Activated naive CD4-positive, alpha-beta T cell treated with anti-CD3 and anti-CD28 coated beads for 36 hours (primary cell): ENCODE measurements at regions not wholly inside any gene's neighbourhood (a gene's known extent, or its start where the extent isn't known, plus 50 kb on each side); places are given as distances from the start of the nearest gene placed in this dataset.

Experiments
- CTCF ChIA-PET: fragments of 350-600 bp; sonication (Branson Sonifier 250); formaldehyde crosslinking; loops from one replicate; lab custom pipeline; 2021; ENCODE audit warnings: antibody characterized with exemption; lab: Charles Lee
- DNase-seq: peaks from one replicate; pipeline ENCODE4 v3.0.0-alpha.2; 2020
- H3K27ac Mint-ChIP-seq: one replicate; pipeline ENCODE4 v1.8.0; 2021; ENCODE audit warnings: mild to moderate bottlenecking, mixed read lengths
- H3K27me3 Mint-ChIP-seq: one replicate; pipeline ENCODE4 v1.8.0; 2021; ENCODE audit warnings: low read depth, mixed read lengths
- H3K36me3 Mint-ChIP-seq: one replicate; pipeline ENCODE4 v1.8.0; 2021; ENCODE audit warnings: low read depth, mixed read lengths
- H3K4me1 Mint-ChIP-seq: one replicate; pipeline ENCODE4 v1.8.0; 2021; ENCODE audit warnings: low read depth, mixed read lengths
- H3K4me3 Mint-ChIP-seq: one replicate; pipeline ENCODE4 v1.8.0; 2021; ENCODE audit warnings: mild to moderate bottlenecking, moderate library complexity, mixed read lengths
- H3K9me3 Mint-ChIP-seq: one replicate; pipeline ENCODE4 v1.8.0; 2021; ENCODE audit warnings: mixed read lengths
- intact Hi-C: fragments of 100-400 bp; cut with micrococcal nuclease; formaldehyde crosslinking; loops from one replicate; pipeline ENCODE4 v1.15.1; 2023

GRCh38 chr2:223107825-223108224, 55.8 kb downstream of the KCNE4 start:
- Mint-ChIP-seq H3K27ac (no peak overlapping the region), H3K4me3 (no peak overlapping the region), H3K9me3 (no peaks in the 10 kb centered on the region), H3K36me3 (no peaks in the 10 kb centered on the region), H3K27me3 (peaks cover 2% of the 10 kb centered on the region), H3K4me1 (no peaks in the 10 kb centered on the region)
- CTCF ChIA-PET: no interaction called here
- DNase-seq: no peak
- intact Hi-C loops: loop anchor here (10.0 kb wide), 1 partner anchor 403 kb away; no protein-coding TSS in a partner anchor

DNA sequence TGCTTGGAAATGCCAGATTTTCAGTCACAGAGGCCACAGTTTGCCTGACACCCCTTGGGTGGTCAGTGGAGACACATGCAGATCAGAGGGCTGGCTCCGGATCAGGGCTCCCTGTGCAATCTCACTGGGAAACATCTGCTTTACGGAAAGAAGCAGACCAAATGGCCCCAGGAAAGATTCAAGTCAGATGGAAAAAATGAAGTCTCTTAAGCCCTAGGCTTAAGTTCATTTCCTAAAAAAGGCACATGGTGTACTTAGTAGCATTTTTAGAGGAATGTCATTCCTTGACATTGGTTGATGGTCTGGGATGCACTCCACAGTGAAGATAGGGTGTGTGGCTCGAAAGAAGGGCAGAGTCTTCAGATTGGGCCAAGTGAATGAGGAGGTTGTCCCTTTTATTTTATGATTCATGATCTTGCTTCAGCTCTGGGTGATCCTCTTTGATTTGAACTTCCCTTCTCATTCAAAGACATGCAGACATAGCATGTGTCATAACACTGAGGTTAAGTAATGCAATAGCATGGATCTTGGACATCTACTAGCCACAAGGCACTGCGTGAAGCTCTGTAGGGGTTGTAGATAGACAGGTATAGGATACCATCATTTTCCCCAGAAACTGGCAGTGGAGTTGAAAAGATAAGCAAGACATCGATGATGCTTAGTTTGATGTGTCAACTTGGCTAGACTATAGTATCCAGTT, 56.5 kb downstream of the KCNE4 start:
- Mint-ChIP-seq H3K36me3 (no peaks in the 10 kb centered on the region), H3K27me3 (peaks cover 4% of the 10 kb centered on the region)
- CTCF ChIA-PET: no interaction called here

DNA sequence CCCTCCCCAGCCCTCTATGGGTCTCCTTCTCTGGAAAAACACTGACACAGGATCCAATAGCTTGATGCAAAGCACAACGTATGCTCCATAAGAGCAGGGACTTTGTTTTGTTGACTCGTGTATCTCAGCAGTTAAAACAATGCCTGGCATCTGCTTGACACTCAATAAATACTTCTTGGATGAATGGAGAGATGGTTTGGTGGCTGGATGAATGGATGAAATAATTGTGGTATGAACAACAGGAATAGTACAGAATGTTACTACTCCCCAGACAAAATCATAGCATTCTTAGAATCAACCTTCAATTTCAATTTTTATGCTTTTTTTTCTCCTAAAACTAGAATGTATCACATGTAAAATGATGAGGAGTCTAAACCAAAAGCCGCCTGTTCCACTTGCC, 57.4 kb downstream of the KCNE4 start:
- no peak overlapping the region for H3K27ac Mint-ChIP-seq
- no peaks in the 10 kb centered on the region for H3K4me1 Mint-ChIP-seq
- no peaks in the 10 kb centered on the region for H3K9me3 Mint-ChIP-seq
- H3K4me3 Mint-ChIP-seq: no peak overlapping the region
- intact Hi-C loops: loop anchor here (10.0 kb wide), 1 partner anchor 405 kb away; no protein-coding TSS in a partner anchor
- DNase-seq: no peak
- CTCF ChIA-PET: no interaction called here
- H3K36me3 Mint-ChIP-seq: no peaks in the 10 kb centered on the region
- peaks cover 4% of the 10 kb centered on the region for H3K27me3 Mint-ChIP-seq

More for the DNA sequence above, 56.5 kb downstream of the KCNE4 start:
- no peaks in the 10 kb centered on the region for H3K9me3 Mint-ChIP-seq
- no peak for DNase-seq
- intact Hi-C loops: loop anchor here (10.0 kb wide), 1 partner anchor 404 kb away; no protein-coding TSS in a partner anchor
- no peaks in the 10 kb centered on the region for H3K4me1 Mint-ChIP-seq
- no peak overlapping the region for H3K4me3 Mint-ChIP-seq
- H3K27ac Mint-ChIP-seq: no peak overlapping the region

DNA sequence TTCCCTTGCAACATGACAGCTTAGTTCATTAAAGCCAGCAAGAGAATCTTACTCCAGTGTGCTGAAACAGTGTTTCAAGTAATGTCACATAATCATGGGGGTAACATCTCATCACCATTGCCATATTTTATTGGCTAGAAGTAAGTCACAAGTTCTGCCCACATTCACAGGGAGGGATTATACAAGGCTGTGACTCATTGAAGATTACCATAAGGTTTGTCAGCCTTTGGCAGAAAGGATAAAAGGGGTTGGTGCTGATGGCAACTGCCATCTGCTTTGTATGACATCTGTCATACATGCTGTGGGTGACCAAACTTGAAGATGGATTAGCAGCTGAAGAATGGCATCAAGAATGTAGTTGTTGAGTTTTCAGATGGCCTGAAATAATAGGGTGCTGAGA, 61.2 kb downstream of the KCNE4 start:
- peaks cover 4% of the 10 kb centered on the region for H3K27me3 Mint-ChIP-seq
- CTCF ChIA-PET: interaction anchor here (0.5 kb wide), 1 partner anchor 171 kb away, joined by 3 read pairs; no protein-coding TSS in a partner anchor
- H3K4me1 Mint-ChIP-seq: peaks cover 2% of the 10 kb centered on the region
- H3K27ac Mint-ChIP-seq: no peak overlapping the region
- H3K4me3 Mint-ChIP-seq: no peak overlapping the region
- H3K9me3 Mint-ChIP-seq: no peaks in the 10 kb centered on the region
- H3K36me3 Mint-ChIP-seq: no peaks in the 10 kb centered on the region
- DNase-seq: no peak
- intact Hi-C loops: no loop called here

GRCh38 chr2:223114170-223114569, 62.2 kb downstream of the KCNE4 start:
- H3K36me3 Mint-ChIP-seq: no peaks in the 10 kb centered on the region
- no peak overlapping the region for H3K4me3 Mint-ChIP-seq
- peaks cover 2% of the 10 kb centered on the region for H3K4me1 Mint-ChIP-seq
- H3K9me3 Mint-ChIP-seq: no peaks in the 10 kb centered on the region
- no peak for DNase-seq
- intact Hi-C loops: no loop called here
- CTCF ChIA-PET: no interaction called here
- H3K27me3 Mint-ChIP-seq: peaks cover 4% of the 10 kb centered on the region
- H3K27ac Mint-ChIP-seq: no peak overlapping the region

- Mint-ChIP-seq H3K4me3 (no peak overlapping the region), H3K27me3 (peaks cover 4% of the 10 kb centered on the region), H3K9me3 (no peaks in the 10 kb centered on the region), H3K4me1 (peaks cover 2% of the 10 kb centered on the region), H3K27ac (no peak overlapping the region), H3K36me3 (no peaks in the 10 kb centered on the region)
- intact Hi-C loops: no loop called here
- no peak for DNase-seq
- CTCF ChIA-PET: no interaction called here
Observed at GRCh38 chr2:223114917-223115316, 62.9 kb downstream of the KCNE4 start.

GRCh38 chr2:223117533-223117932, 65.5 kb downstream of the KCNE4 start:
- CTCF ChIA-PET: no interaction called here
- Mint-ChIP-seq H3K27ac (no peak overlapping the region), H3K27me3 (peaks cover 4% of the 10 kb centered on the region), H3K9me3 (no peaks in the 10 kb centered on the region), H3K36me3 (no peaks in the 10 kb centered on the region), H3K4me1 (peaks cover 2% of the 10 kb centered on the region), H3K4me3 (no peak overlapping the region)
- DNase-seq: no peak
- intact Hi-C loops: no loop called here

DNA sequence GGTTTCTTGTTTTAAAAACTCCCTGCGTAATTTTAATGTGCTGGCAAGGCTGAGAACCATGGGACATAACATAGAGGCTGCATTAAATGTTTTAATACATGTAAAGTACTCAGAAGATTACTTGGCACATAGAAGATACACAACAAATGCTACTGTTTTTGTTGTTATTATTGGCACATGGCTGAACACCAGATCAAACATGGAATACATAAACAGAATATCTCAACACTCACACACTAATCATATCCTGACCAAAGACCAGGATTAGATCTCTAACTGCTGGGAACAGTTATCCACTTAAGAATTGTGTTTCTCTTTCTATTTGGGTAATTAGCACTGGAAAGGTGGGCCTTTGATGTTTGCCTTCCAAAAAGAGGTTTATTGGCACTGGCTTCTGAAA, 69.3 kb downstream of the KCNE4 start:
- H3K9me3 Mint-ChIP-seq: no peaks in the 10 kb centered on the region
- H3K36me3 Mint-ChIP-seq: no peaks in the 10 kb centered on the region
- intact Hi-C loops: no loop called here
- H3K27ac Mint-ChIP-seq: no peak overlapping the region
- H3K4me3 Mint-ChIP-seq: no peak overlapping the region
- CTCF ChIA-PET: no interaction called here
- peaks cover 2% of the 10 kb centered on the region for H3K4me1 Mint-ChIP-seq
- peaks cover 2% of the 10 kb centered on the region for H3K27me3 Mint-ChIP-seq
- no peak for DNase-seq

DNA sequence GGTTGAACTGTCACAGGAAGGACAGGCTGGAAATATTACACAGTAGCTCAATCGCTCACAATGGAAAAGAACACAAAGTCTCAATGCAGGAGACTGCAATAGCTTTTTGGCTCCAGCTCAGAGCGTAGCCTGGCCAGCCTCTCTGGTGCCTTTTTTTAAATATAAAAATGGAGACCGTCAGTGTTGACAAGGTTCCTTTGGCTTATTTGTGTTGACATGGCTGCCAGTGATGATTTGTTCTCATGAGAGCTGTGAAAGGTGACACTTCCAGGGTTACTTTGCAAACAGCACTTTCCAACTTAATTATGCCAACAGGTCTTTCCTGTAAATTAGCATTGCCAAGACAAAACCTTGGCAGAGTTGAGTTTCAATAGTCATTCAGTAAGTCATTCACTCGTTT, 70.8 kb downstream of the KCNE4 start:
- CTCF ChIA-PET: no interaction called here
- Mint-ChIP-seq H3K27ac (no peak overlapping the region), H3K4me3 (no peak overlapping the region)

GRCh38 chr2:223123855-223124610, 72.0 kb downstream of the KCNE4 start:
- DNase-seq: no peak
- peaks cover 2% of the 10 kb centered on the region for H3K27me3 Mint-ChIP-seq
- H3K9me3 Mint-ChIP-seq: no peaks in the 10 kb centered on the region
- intact Hi-C loops: no loop called here
- CTCF ChIA-PET: no interaction called here
- H3K36me3 Mint-ChIP-seq: no peaks in the 10 kb centered on the region
- H3K4me1 Mint-ChIP-seq: no peaks in the 10 kb centered on the region
- no peak overlapping the region for H3K27ac Mint-ChIP-seq
- no peak overlapping the region for H3K4me3 Mint-ChIP-seq

More for the DNA sequence above, 70.8 kb downstream of the KCNE4 start:
- Mint-ChIP-seq H3K9me3 (no peaks in the 10 kb centered on the region), H3K36me3 (no peaks in the 10 kb centered on the region), H3K27me3 (peaks cover 2% of the 10 kb centered on the region), H3K4me1 (no peaks in the 10 kb centered on the region)
- DNase-seq: no peak
- intact Hi-C loops: no loop called here

- CTCF ChIA-PET: no interaction called here
- Mint-ChIP-seq H3K27me3 (no peaks in the 10 kb centered on the region), H3K4me1 (no peaks in the 10 kb centered on the region), H3K9me3 (no peaks in the 10 kb centered on the region), H3K27ac (no peak overlapping the region), H3K4me3 (no peak overlapping the region), H3K36me3 (no peaks in the 10 kb centered on the region)
- intact Hi-C loops: no loop called here
- DNase-seq: no peak
Observed at GRCh38 chr2:223141606-223142005, 89.6 kb downstream of the KCNE4 start.

DNA sequence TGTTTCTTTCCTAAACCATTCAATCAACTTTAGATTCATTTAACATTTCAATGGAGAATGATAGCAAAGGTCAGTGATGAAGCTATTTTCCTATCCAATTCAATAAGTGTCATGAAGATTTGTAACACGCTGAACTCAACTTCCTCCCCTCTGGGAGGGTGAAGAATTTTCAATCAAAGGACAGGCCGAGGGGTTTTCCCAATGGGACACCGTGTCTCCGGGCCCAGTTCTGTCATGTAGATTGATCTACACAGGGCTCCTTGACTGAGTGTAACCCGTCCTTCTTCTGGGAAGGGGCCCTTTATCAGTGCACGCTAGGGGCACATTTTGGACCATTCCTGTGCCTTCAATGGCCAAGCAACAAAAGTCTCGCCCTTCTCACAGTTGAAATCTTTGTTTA, 90.1 kb downstream of the KCNE4 start:
- no peak for DNase-seq
- Mint-ChIP-seq H3K4me3 (no peak overlapping the region), H3K4me1 (no peaks in the 10 kb centered on the region), H3K9me3 (no peaks in the 10 kb centered on the region), H3K27me3 (no peaks in the 10 kb centered on the region), H3K36me3 (no peaks in the 10 kb centered on the region), H3K27ac (no peak overlapping the region)
- CTCF ChIA-PET: no interaction called here
- intact Hi-C loops: no loop called here

GRCh38 chr2:223147431-223147830, 95.4 kb downstream of the KCNE4 start:
- H3K27me3 Mint-ChIP-seq: no peaks in the 10 kb centered on the region
- H3K4me3 Mint-ChIP-seq: no peak overlapping the region
- CTCF ChIA-PET: no interaction called here
- no peaks in the 10 kb centered on the region for H3K4me1 Mint-ChIP-seq
- H3K27ac Mint-ChIP-seq: no peak overlapping the region
- H3K36me3 Mint-ChIP-seq: no peaks in the 10 kb centered on the region
- no peaks in the 10 kb centered on the region for H3K9me3 Mint-ChIP-seq
- no peak for DNase-seq
- intact Hi-C loops: no loop called here
